ENCODE measurements at regions not wholly inside any gene's neighbourhood (a gene's known extent, or its start where the extent isn't known, plus 50 kb on each side); places are given as distances from the start of the nearest gene placed in this dataset.

DNA sequence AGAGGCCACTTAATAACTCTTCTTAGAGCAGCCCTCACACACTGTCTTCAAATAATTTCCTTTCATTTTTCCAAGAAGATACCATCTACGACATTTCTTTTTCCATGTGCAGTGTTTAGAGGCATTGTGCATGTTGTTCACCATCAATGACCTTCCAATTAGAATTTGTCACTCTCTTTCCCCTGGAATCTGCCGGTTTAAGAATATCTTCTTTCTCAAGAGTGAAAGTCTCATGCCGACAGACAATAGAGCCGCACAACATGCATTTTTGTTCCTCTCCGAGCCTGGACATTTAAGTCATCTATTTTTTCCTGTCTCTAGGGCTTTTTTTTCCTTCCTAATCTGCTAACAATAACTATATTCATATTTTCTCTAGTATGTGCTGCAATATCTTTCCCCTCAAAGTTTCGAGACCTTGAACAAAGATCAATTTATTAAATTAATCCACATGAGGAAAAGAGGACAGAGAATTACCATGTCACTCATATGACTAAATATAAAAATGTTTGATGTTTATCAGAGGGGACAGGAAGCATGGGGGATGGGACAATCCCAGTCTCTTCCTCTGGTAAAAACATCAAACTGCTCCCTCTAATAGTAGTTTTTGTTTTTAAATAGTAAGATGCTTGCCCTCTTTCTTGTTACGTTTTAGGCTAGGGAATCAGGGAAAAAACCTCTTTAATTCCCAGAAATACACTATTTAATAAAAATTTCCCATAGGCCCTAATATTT is 893.4 kb downstream of the C6orf118 start:
- TF ChIP-seq, protein P1, sequence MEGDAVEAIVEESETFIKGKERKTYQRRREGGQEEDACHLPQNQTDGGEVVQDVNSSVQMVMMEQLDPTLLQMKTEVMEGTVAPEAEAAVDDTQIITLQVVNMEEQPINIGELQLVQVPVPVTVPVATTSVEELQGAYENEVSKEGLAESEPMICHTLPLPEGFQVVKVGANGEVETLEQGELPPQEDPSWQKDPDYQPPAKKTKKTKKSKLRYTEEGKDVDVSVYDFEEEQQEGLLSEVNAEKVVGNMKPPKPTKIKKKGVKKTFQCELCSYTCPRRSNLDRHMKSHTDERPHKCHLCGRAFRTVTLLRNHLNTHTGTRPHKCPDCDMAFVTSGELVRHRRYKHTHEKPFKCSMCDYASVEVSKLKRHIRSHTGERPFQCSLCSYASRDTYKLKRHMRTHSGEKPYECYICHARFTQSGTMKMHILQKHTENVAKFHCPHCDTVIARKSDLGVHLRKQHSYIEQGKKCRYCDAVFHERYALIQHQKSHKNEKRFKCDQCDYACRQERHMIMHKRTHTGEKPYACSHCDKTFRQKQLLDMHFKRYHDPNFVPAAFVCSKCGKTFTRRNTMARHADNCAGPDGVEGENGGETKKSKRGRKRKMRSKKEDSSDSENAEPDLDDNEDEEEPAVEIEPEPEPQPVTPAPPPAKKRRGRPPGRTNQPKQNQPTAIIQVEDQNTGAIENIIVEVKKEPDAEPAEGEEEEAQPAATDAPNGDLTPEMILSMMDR (IDR thresholded peaks at IDR 0.05; ENCODE audit: low read depth, low read length, missing control alignments) = no peak
- no peak for DNase-seq
- in situ Hi-C loops (cut with HindIII; ENCODE audit: low pct_ligation_motif_present, low sequenced_read_pairs) = no loop called here
- no peaks in the 10 kb centered on the region for H3K27me3 ChIP-seq (replicated peaks)
- no peaks in the 10 kb centered on the region for H3K36me3 ChIP-seq (replicated peaks)
- peak overlapping the region; percentile 41 for H3K4me3 ChIP-seq (ENCODE audit: low read depth, low read length)
- no peak overlapping the region for H3K27ac ChIP-seq

DNA sequence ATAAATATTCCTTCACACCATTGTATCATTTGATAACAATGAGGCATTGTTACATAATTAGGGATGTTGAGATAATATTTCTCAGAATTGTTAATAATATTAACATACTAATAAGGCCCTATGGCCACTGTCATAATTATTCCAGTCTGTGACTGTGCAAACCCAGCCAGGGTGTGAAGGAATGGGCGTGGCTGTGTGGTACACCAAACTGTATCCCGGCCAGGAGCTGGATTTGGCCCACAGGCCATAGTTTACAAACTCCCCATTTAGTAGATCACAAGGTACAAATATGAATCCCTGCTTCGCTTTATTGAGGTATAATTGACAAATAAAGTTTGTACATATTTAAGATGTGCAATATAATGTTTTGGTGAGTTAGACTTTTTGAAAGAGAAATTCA is 894.7 kb downstream of the C6orf118 start:
- no peak for DNase-seq
- Histone ChIP-seq H3K36me3 (replicated peaks) (no peaks in the 10 kb centered on the region), H3K27me3 (replicated peaks) (no peaks in the 10 kb centered on the region), H3K27ac (no peak overlapping the region), H3K4me3 (ENCODE audit: low read depth, low read length) (no peak overlapping the region)
- TF ChIP-seq, protein P1 (IDR thresholded peaks at IDR 0.05; ENCODE audit: low read depth, low read length, missing control alignments) = no peak
- in situ Hi-C loops (cut with HindIII; ENCODE audit: low pct_ligation_motif_present, low sequenced_read_pairs) = no loop called here

DNA sequence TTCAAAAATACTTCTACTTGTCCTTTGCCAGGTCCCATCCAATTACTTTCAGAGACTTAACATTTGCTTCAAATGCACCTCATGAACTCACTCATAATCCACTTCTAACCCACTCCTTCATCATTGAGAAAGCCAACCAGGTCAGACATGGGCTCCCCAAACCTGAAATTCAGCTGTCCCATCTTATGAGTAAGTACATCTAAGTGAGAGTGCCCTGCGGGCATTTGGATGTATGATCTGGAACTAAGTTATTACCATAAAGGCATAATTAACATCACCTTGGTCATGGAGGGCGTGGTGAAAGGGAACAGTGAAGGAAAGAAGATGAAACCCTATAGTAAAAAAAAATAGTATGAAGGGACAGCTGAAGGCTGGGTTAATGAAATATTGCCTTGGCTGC is 896.8 kb downstream of the C6orf118 start:
- no peak for DNase-seq
- in situ Hi-C loops (cut with HindIII; ENCODE audit: low pct_ligation_motif_present, low sequenced_read_pairs) = no loop called here
- Histone ChIP-seq H3K36me3 (replicated peaks) (no peaks in the 10 kb centered on the region), H3K27me3 (replicated peaks) (no peaks in the 10 kb centered on the region), H3K4me3 (ENCODE audit: low read depth, low read length) (no peak overlapping the region), H3K27ac (no peak overlapping the region)
- TF ChIP-seq, protein P1 (IDR thresholded peaks at IDR 0.05; ENCODE audit: low read depth, low read length, missing control alignments) = no peak

DNA sequence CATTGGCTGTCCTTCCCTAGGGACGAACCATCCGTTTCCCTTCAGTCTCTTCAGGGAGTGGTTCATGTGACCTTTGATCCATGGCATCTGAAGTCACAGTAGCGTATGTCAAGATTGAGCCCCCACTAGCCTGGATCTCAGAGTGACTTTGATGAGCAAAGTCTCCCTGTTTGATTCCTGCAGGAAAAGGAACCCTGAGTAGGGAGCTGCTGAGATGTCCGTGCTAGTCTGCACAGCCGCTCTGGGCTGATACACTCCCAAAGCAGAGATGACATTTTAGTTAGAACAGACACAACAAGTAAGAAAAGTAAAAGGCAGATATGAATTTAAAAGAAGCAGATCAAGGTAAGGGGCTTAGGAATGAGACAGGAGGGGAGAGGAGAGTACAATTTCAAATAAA is 899.4 kb downstream of the C6orf118 start:
- TF ChIP-seq, protein P1 (IDR thresholded peaks at IDR 0.05; ENCODE audit: low read depth, low read length, missing control alignments) = no peak
- Histone ChIP-seq H3K27ac (no peak overlapping the region), H3K4me3 (ENCODE audit: low read depth, low read length) (no peak overlapping the region), H3K27me3 (replicated peaks) (no peaks in the 10 kb centered on the region), H3K36me3 (replicated peaks) (no peaks in the 10 kb centered on the region)
- no peak for DNase-seq
- in situ Hi-C loops (cut with HindIII; ENCODE audit: low pct_ligation_motif_present, low sequenced_read_pairs) = no loop called here

DNA sequence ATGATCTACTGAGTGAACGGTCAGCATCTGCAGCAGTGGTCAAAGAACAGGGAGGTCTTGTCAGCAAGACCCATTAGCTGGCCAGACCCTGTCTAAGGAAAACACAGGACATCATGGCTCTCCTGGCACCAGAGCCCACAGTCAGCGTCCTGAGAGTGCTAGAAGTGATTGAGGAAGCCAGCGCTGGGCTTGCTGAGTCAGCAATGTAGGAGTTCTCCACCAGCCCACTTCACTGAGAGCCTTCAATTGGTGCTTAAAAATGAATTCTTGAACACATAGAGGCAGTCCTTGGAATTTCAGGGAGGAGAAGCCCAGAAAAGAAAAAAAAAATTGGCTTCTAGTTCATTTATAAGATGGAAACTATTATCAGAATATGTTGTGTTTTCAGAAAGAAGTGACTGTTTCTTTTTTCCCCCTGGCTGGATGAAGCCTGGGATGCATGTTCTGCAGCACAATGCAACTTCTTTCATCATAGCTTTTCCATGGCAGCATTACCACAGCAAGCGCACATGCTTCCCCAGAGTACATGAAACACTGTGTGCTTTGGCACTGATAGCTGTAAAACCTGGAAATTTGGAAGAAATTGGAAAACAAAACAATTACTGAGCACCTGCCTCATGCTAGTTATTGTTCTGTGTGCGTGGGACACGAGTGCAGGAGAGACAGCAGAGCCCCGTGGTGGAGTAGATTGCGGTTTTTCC is 899.9 kb downstream of the C6orf118 start:
- H3K36me3 ChIP-seq (replicated peaks) = no peaks in the 10 kb centered on the region
- H3K27ac ChIP-seq = no peak overlapping the region
- no peak overlapping the region for H3K4me3 ChIP-seq (ENCODE audit: low read depth, low read length)
- H3K27me3 ChIP-seq (replicated peaks) = no peaks in the 10 kb centered on the region
- DNase-seq = no peak
- TF ChIP-seq, protein P1 (IDR thresholded peaks at IDR 0.05; ENCODE audit: low read depth, low read length, missing control alignments) = no peak
- in situ Hi-C loops (cut with HindIII; ENCODE audit: low pct_ligation_motif_present, low sequenced_read_pairs) = no loop called here

All from brain microvascular endothelial cell (primary cell).